ENCODE measurements at regions not wholly inside any gene's neighbourhood (a gene's known extent, or its start where the extent isn't known, plus 50 kb on each side); places are given as distances from the start of the nearest gene placed in this dataset.

- DNase-seq (ENCODE audit: low spot score) = no peak
These were observed 1009.8 kb downstream of the TUSC7 start for GRCh38 chr3:117719316-117719926.

- DNase-seq (ENCODE audit: low spot score) = no peak
These were observed 1012.3 kb downstream of the TUSC7 start for GRCh38 chr3:117721866-117722265.

GRCh38 chr3:117722856-117723255, 1013.3 kb downstream of the TUSC7 start:
- DNase-seq (ENCODE audit: low spot score) = no peak

GRCh38 chr3:117723825-117724224, 1014.2 kb downstream of the TUSC7 start:
- DNase-seq (ENCODE audit: low spot score) = no peak

GRCh38 chr3:117725314-117725713, 1015.7 kb downstream of the TUSC7 start:
- no peak for DNase-seq (ENCODE audit: low spot score)

- DNase-seq (ENCODE audit: low spot score) = no peak
These were observed 1017.2 kb downstream of the TUSC7 start for GRCh38 chr3:117726776-117727175.

- no peak for DNase-seq (ENCODE audit: low spot score)
These were observed 1018.6 kb downstream of the TUSC7 start for GRCh38 chr3:117728226-117728625.

- no peak for DNase-seq (ENCODE audit: low spot score)
These were observed 1024.9 kb downstream of the TUSC7 start for GRCh38 chr3:117734496-117734895.

GRCh38 chr3:117735481-117736101, 1026.0 kb downstream of the TUSC7 start:
- no peak for DNase-seq (ENCODE audit: low spot score)

GRCh38 chr3:117736846-117737245, 1027.3 kb downstream of the TUSC7 start:
- no peak for DNase-seq (ENCODE audit: low spot score)

GRCh38 chr3:117743993-117744392, 1034.4 kb downstream of the TUSC7 start:
- no peak for DNase-seq (ENCODE audit: low spot score)

GRCh38 chr3:117744935-117745334, 1035.4 kb downstream of the TUSC7 start:
- no peak for DNase-seq (ENCODE audit: low spot score)

- no peak for DNase-seq (ENCODE audit: low spot score)
These were observed 1035.9 kb downstream of the TUSC7 start for GRCh38 chr3:117745516-117745915.

GRCh38 chr3:117746066-117746465, 1036.5 kb downstream of the TUSC7 start:
- DNase-seq (ENCODE audit: low spot score) = no peak

- DNase-seq (ENCODE audit: low spot score) = no peak
These were observed 1038.6 kb downstream of the TUSC7 start for GRCh38 chr3:117748131-117748530.

GRCh38 chr3:117750674-117751269, 1041.2 kb downstream of the TUSC7 start:
- DNase-seq (ENCODE audit: low spot score) = no peak

GRCh38 chr3:117751651-117752050, 1042.1 kb downstream of the TUSC7 start:
- no peak for DNase-seq (ENCODE audit: low spot score)

- DNase-seq (ENCODE audit: low spot score) = no peak
These were observed 1043.6 kb downstream of the TUSC7 start for GRCh38 chr3:117752984-117753717.

- no peak for DNase-seq (ENCODE audit: low spot score)
These were observed 1044.5 kb downstream of the TUSC7 start for GRCh38 chr3:117754058-117754457.

GRCh38 chr3:117754841-117755240, 1045.3 kb downstream of the TUSC7 start:
- no peak for DNase-seq (ENCODE audit: low spot score)

- no peak for DNase-seq (ENCODE audit: low spot score)
These were observed 1047.0 kb downstream of the TUSC7 start for GRCh38 chr3:117756563-117756962.

- no peak for DNase-seq (ENCODE audit: low spot score)
These were observed 1052.4 kb downstream of the TUSC7 start for GRCh38 chr3:117761703-117762620.

All from activated CD4-positive, alpha-beta T cell treated with anti-CD3 and anti-CD28 coated beads, Interleukin-2, Interleukin-4, amounts not matched to agents 100 ng/mL and 50 ng/mL, durations not matched to agents 16 hours and 8 hours (primary cell).